ENCODE measurements at regions not wholly inside any gene's neighbourhood (a gene's known extent, or its start where the extent isn't known, plus 50 kb on each side); places are given as distances from the start of the nearest gene placed in this dataset.

DNA sequence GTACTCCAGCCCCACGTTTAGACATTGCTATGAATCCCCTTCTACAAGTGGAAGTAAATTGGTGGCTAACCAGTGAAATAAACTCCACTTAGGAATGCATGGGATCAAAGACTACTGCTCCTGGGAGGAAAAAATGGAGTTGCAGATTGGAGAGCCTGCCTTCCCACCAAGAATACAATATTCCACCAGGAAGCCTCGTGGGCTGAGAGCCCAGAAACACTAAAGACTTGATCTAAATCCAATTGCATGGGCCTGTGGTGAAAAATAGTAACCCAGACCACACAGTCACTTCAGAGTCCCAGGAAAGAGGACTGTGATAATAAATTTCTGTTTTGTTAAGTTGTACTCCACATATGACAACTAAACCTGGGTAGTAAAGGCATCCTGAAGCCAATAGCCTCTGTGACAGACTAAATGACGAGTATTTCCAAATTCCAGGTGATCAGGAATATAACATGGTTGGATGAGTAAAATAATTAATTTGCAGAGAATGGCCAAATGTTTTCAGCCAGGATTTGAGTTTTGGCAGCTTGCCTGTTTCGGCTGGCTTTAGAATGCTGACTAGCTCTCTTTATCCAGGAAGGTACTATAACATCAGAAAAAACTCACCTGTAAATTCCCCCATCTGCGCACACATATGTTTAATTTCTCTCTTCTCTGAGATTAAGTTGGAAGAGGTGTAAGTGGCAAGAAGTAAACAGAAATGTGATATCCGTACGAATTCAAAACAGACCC, 480.3 kb downstream of the LIG4 start:
- no peak for DNase-seq

DNA sequence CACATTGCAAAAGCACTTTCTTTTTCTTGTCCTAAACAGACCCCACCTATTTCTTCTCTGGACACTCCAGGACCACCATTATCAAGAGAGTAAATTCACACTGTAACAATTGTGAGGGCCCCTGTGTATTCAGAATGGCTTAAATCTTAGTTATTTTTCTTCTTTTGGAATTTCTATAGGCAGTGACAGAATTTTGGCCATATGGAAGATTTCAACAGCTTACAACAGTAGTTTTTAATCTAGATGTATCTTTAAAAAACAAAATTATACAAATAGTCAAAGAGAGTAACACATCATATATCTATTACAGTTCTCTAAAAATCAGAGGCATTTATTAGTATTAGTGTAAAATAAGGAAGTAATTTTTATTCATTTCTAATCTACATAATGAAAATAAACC, 482.1 kb downstream of the LIG4 start:
- DNase-seq: no peak

DNA sequence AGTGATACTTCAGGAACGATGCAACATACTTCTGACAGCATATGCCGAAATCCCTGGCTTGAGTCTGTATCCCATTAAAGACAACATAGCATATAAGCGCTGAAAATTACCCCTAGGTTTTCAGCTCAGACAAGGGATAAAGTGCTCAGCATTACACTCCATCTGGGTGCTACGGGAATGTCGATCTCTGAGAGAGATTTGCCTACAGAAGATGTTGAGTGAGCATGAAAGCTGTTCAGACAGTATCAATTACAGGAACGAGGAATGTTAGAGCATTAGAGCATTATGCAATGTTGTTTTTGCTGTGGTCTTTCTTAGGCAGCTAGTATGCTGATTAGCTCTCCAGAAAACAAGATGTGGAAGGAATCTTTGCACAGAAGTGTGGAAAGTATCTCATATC, 484.5 kb downstream of the LIG4 start:
- DNase-seq: no peak

DNA sequence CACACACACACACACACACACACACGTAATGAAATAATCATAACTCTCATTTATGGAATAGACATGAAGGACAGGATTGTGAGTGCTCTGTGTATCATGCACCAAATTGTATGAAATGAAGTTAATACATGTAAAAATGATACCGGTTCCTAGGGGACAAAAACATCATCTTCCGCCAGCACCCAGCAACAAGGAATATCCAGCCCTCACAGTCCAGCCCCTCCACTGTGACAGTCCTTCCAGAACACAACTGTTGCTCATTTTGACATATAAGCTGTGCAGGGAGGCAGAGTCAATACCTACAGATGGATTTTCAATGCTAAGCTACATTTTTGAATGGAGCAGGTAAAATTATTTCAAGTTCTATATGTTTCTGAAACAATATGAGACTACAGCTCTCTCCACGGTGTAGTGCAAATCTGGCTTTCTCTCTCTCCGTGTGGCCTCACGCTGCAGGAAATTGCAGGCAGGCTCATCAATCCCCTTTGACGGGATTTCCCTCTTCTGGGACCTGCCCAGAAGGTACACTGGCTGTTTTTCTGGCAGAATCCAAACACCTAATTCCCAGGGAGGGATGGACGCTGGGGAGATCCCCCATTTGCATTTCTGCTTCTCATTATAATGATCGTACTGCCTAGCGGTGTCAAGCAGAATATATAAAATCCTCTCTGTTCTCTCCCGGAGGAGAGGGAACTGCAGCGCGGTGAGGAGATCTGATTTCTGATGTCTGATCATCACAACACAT, 494.0 kb downstream of the LIG4 start:
- no peak for DNase-seq

DNA sequence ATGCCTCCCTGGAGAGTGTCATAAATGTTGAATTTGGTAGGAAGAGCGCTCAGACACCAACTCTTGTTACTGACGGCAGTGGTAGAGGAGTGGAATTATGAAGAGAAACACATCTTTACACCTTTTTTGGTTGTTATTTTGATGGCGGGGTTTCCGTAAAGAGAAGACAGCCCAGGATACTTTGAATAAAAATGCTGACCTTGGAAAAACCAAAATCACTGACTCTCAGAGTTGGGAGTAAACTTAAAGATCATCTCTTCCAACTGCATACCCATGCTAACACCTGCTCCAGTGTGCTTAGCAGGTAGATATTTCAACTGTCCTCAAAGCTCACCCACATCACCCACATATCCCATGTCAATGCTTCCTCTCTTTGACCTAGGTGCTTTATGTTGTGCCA, 498.6 kb downstream of the LIG4 start:
- no peak for DNase-seq

DNA sequence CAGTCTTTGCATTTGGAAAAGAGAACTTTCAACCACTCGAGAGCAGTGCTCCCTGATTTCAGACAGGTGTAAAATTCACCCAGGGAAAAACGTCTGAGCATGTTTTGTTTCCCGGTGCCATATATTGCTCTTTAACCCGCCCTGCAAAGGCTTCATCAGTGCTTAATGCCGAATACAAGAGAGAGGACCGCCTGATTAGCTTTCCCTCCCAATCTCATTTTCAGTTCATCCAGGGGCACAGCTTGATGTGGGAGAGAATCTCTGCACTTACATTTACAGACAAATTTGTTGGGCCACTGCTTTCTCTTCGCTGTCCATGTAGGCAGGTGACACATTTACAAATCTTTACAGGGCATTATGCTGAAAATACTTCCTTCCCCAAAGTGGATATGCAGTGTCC, 499.1 kb downstream of the LIG4 start:
- no peak for DNase-seq

DNA sequence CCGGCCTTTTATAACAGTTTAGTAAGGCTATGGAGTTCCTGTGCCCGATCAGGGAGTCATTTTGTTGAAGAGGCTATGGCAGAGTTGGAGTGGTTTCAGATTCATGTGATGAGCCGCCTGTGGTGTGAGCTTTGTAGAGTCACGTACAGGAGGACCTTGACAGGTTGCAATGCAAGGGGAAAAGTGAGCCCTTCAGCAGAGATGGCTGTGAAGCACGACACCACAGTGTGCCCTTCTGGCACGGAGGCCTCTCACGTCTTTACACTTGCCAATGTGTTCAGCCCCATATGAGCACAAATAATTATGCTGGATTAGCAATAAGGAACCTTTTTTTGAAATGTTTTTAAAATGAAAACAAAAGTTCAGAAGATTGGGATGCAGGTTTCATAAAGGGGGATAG, 499.8 kb downstream of the LIG4 start:
- DNase-seq: no peak

DNA sequence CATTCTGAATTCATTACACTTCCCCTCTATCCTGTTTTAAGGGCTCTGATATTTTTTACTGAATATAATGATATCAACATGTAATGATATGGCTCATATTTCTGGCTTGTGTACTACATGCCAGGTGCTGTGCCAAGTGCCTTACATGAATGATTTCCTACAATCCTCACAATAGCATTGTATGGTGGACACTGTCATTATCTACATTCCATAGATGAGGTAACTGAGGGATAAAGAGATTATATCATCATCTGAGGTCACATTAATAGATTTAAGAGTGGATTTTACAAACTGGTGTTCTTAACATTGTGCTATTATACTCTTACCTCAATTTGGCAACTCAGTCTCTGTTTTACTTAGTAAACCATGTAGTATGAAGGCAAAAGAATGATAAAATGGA, 502.0 kb downstream of the LIG4 start:
- DNase-seq: no peak

DNA sequence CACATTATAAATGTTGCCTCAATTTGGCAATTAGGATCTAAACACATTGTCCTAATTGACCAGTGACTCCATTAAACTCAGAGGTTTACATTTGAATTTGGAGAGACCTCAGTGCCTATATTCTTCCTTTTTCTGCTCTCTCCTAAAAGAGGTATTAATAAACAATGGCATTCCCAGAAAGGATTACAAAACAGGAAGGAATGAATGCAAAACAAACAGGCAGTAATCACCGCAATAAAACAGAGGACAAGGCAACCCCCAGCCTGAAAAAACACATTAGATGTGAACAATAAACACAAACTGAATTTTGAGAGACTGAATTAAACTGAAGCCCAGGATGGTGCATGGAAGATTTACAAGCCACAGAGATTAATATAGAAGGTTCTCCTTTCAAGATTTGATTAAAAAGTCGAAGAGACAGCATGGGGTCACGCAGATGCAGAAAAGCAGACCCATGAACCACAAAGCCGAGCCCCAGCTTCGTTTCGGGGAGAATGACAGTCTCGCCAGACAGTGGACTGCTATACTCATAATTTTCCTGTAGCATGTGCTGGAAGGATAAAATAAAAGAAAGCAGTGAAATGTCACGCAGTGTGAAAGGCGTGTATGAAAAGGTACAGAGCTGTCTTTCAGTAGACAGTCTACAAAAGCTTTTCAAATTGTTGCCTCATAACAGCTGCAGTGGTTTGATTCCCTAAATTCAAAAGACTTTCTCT, 503.0 kb downstream of the LIG4 start:
- DNase-seq: no peak

DNA sequence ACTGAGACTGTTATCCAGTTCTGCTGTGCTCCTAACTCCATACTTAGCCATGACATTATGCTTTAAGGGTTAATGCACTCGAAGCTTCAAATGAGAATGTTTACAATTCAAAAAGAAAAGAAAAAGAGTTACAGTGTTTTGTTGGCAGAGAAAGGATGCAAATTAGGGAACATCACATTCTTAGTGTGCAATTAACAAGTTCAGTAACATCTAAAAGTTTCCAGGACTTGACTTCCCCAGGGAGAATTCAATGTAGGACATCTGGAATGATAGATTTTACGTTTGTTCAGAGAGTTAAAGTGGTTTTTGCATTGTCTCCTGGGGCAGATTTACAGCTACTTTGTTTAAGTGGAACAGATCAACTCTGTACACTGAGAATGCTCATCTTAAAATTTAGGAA, 525.2 kb downstream of the LIG4 start:
- DNase-seq: no peak

DNA sequence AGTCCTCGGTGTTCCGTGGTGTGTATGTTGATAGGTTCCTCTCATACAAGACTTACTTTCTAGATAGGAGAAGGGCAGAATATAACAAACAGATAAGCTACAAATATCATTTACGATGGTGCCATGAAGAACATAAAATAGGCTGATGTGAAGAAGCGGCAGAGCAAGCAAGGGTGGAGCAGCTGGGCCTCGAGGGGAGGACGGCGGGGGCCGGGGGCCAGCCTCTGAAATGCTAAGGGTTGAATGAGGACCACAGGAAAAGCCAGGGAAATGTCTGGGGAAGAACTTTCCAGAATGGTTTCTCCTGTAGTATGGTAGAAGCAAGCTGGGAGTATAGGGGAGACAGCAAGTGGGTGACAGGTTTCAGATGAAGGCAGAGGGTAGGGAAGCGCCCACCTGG, 529.5 kb downstream of the LIG4 start:
- no peak for DNase-seq

DNA sequence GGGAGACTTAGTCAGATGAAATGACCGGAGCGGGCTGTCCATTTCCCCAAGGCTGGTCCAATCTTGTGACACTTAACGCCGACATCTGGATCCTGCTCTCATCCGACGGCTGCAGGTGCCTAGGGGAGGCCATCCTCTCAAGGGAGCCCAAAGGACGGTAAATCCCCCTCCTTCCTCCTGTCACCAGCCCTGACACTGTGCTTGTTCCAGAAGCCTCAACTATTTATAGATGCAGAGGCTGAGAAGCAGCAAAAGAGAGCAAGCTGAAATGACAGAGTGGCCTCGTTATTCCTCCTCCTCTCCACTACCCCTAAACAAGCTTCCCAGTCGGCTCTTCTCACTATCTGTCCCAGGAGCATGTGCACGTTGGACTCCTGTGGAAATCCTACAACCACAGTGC, 533.7 kb downstream of the LIG4 start:
- DNase-seq: no peak

DNA sequence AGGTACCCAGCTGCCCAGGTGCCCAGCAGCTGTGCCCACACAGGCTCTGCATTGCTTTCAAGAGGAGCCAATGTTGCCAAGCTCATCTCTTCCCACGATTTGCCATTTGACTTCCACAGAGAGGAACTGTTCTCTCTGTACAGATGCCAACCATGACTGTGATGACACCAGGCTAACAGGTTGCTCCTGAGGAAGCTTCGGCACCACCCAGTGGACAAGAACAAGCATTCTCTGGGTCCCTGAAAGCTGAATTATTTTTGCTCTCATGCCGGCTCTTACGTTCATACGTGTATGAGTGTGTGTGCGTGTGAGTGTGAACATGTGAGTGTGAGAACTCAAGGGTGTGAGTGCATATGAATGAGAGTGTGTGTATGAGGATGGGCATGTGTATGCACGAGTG, 535.2 kb downstream of the LIG4 start:
- no peak for DNase-seq

DNA sequence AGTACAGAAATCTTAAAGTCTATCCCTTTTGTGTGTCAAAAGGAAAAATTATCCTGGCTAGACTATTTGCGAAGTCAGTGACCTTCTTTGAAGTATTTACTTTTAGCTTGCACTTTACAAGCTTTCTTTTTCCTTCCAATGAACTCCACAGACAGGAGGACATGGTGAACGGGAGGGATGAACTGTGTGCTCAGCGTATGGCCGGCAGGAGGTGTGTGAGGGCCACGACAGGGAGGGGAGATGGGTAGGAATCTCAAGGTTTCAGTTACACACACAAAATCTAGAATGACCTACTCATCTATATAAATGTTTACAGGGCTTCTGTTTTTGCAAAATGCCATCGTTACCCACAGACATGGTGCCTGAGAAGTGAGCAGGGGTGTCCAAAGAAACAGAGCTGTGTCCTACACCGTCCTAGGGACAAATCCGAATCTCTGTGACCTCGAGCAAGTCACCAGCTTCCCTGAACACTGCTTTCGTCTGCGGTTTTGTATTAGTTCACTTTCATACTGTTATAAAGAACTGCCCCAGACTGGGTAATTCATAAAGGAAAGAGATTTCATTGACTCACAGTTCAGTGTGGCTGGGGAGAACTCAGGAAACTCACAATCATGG, 537.2 kb downstream of the LIG4 start:
- DNase-seq: no peak

DNA sequence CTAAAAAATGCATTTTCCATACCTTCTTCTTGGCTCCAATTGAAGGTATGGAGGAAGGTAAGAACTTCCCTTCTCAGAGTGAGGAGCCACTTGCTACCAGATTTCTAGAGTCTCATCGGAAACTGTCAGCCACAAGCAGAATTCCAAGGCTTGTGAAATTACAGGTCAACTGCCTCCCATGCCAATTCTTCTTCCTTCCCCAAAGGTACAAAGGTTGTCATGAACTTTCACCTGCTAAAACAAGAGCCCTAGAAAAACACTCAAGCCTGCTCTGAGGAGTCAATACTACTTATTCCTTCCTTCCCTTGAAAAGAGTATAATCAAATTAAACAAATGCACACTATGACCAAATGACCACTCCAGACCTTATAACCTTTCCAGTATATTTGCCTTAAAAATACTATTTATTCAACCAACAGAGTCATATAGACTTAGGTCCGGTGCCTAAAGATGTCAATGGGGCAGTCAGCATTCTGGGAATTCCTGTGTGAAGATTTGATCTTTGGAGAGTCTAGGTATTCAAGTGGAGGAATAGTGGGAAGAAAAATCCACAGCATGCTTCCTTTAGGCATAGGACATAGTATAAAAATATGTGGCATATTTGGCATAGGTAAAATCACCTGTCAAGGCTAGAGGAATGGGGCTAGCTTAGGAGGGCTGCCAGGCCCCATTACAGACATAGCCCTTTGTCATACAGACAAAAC, 539.3 kb downstream of the LIG4 start:
- DNase-seq: no peak

DNA sequence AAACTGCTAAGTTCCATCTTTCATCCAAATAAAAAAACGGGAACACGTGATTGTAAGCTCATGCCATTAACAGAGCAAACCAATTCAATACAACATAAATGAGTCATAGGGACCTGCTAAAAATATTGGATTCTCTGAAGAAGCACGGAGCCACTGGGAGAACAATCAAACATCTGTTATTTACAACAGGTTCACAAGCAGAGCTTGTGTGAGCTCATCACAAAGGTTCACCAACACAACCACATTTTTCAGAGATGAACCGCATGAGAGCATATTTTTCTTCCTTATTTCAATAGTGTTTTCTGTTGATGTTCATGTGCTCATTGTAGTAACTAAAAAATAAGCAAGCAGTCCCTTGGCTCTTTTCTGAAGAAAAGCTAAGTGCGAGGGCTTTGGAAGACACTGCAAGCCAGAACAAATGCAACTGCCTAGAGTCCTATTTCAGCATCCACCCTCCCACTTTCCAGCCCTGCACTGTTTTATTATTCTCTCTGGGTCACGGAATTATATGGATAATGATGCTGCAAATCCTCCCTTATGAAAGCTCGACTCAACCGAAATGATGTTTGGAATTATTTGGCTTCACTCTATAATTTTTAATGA, 545.8 kb downstream of the LIG4 start:
- no peak for DNase-seq

DNA sequence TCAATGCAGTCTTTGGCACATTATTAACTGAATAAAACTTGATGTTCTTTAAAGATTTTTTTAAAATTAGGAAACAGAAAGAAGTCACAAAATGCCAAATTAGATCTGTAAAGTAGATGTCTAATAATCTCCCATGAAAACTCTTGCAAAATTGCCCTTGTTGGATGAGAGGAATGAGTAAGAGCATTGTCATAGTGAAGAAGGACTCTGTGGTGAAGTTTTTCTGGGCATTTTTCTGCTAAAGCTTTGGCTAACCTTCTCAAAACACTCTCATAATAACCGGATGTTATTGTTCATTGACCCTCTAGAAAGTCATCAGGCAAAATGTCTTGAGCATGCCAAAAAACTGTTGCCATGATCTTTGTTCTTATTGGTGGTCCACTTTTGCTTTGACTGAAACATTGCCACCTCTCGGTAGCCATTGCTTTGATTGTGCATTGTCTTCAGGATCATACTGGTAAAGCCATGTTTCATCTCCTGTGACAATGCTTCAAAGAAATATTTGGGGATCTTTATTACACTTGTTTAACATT, 549.3 kb downstream of the LIG4 start:
- no peak for DNase-seq

DNA sequence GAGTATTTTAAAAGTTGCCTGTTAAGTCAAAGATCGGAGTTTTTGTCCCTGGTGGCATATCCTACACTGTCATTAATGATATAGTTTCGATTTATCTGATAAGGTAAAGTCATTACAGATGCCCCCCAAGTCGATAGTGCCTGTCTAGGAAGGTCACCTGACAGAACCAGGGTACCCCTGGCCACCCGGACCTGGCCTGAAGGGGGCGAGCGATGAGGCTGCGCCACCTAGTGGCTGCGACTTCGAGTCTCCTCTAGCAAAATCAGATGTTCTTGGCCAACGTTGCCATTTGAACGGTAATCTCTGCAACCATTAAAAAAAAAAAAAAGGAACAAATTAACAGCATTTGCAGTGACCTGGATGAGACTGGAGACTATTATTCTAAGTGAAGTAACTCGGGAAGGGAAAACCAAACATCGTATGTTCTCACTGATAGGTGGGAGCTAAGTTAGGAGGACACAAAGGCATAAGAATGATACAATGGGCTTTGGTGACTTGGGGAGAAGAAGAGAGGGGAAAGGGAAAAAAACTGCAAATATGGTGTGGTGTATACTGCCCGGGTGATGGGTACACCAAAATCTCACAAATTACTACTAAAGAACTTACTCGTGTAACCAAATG, 565.1 kb downstream of the LIG4 start:
- no peak for DNase-seq

DNA sequence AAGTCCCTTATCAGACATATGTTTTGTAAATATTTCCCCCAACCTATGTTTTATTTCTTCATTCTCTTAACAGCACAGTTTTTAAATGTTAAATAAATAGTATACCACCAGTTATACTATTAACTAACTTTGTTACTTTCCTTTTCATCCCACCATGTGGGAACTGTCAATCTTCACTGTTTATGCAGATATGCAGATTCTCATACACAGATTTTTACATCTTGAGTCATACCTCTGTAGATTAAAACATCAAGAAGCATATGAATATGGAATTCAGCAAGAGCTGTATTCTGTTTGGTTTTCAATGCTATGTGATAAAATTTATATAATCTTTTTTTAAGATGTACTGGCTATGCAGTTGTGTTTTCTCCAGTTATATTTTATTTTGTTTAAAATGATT, 566.3 kb downstream of the LIG4 start:
- no peak for DNase-seq

DNA sequence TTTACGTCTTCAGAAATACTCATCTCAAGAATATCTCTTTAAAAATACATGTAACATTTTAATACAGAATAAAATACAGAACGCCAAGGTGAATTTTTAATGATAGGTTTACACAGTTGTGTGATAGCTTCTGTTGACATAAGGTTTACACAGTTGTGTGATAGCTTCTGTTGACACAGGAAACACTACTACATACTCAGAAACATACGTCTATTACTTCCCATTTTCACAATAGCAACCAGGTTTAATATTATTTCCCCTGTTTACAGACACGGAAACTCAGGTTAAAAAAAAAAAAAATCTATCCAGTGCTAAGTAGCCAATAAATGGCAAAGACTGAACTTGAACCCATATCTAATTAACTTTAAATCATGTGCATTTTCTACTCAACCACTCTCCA, 571.2 kb downstream of the LIG4 start:
- DNase-seq: no peak

DNA sequence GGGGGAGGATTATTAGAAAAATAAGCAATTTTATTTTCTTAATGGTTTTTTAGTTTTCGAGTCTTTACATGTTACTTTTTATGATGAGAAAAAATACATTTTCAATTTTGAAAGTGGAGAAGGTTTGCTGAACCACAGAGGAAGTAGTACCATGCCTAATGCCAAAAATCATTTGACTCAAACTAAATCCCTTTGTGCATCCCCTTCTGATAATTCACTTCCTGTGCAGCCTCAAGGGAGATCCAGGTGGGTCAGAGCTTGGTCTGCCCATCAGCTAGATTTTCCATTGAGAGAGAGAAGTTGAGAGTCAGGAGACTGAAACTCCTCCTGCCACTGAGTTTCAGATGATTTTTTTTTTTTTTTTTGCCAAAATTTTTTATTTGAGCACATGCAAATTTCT, 571.7 kb downstream of the LIG4 start:
- no peak for DNase-seq

DNA sequence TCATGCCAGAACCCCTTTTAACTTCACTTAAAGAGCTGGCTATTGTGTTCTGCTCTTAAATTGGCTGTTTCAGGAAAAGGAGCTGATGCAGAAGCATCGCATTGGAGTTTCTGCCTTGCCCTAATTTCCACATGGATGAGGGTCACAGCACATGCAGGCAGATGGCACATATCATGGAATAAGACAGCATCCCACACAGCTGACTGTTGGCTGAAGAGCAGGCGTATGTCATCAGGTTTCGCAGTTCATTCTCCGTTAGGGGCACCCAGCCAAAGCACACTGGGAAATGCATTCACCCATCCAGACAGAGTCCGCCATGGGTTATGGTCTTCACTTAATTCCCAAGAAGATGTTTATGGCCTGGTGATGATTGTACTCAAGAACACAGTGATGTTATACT, 572.5 kb downstream of the LIG4 start:
- DNase-seq: no peak
